GM23338 (cell line): ENCODE measurements at regions not wholly inside any gene's neighbourhood (a gene's known extent, or its start where the extent isn't known, plus 50 kb on each side); places are given as distances from the start of the nearest gene placed in this dataset.

Experiments
- ATAC-seq: fragments of 200-7000 bp; cut with Tn5 transposase; 3 replicates; pipeline ENCODE4 v1.9.1; 2020
- DNase-seq: peaks from one replicate; pipeline ENCODE4 v3.0.0-alpha.2; 2015; ENCODE audit warnings: low spot score
- H2AFZ ChIP-seq: fragments of 200-600 bp; sonication (generic); 2 replicates; pipeline ENCODE4 v1.8.0; 2016; ENCODE audit warnings: antibody characterized with exemption, mild to moderate bottlenecking, moderate library complexity
- H3F3A ChIP-seq: fragments of 200-600 bp; sonication (generic); replicated peaks from 2 replicates; pipeline ENCODE4 v1.8.0; 2017; ENCODE audit warnings: antibody characterized with exemption, mixed run types, low read depth
- H3K27ac ChIP-seq: fragments of 200-600 bp; sonication (generic); 2 replicates; pipeline ENCODE4 v1.6.1; 2016; ENCODE audit warnings: low read depth
- H3K27me3 ChIP-seq: fragments of 200-600 bp; sonication (generic); 2 replicates; pipeline ENCODE4 v1.8.0; 2016; ENCODE audit warnings: mild to moderate bottlenecking, mixed run types, moderate library complexity; ENCODE audit not compliant: insufficient read depth
- H3K36me3 ChIP-seq: fragments of 200-600 bp; sonication (generic); 2 replicates; pipeline ENCODE4 v1.8.0; 2016; ENCODE audit warnings: mild to moderate bottlenecking; ENCODE audit not compliant: insufficient read depth
- H3K4me1 ChIP-seq: fragments of 200-600 bp; sonication (generic); 2 replicates; pipeline ENCODE4 v1.8.0; 2016; ENCODE audit warnings: mild to moderate bottlenecking, moderate library complexity; ENCODE audit not compliant: insufficient read depth
- H3K4me2 ChIP-seq: fragments of 200-600 bp; sonication (generic); 2 replicates; pipeline ENCODE4 v1.7.1; 2017; ENCODE audit warnings: mixed run types
- H3K4me3 ChIP-seq: fragments of 200-600 bp; sonication (generic); 2 replicates; pipeline ENCODE4 v1.6.1; 2016; ENCODE audit warnings: mixed run types
- H3K79me2 ChIP-seq: fragments of 200-600 bp; sonication (generic); replicated peaks from 2 replicates; pipeline ENCODE4 v1.8.0; 2017; ENCODE audit warnings: mild to moderate bottlenecking; ENCODE audit not compliant: insufficient read depth
- H3K9me2 ChIP-seq: fragments of 200-600 bp; sonication (generic); 2 replicates; pipeline ENCODE4 v1.8.0; 2017; ENCODE audit not compliant: insufficient read depth
- H4K20me1 ChIP-seq: fragments of 200-600 bp; sonication (generic); replicated peaks from 2 replicates; pipeline ENCODE4 v1.8.0; 2017; ENCODE audit warnings: mild to moderate bottlenecking; ENCODE audit not compliant: insufficient read depth
- H3K27ac Mint-ChIP-seq: 2 replicates; pipeline ENCODE4 v1.8.0; 2020; ENCODE audit warnings: inconsistent platforms, mild to moderate bottlenecking, moderate library complexity, mixed read lengths
- H3K27me3 Mint-ChIP-seq: 3 replicates; pipeline ENCODE4 v1.8.0; 2022; ENCODE audit warnings: low read depth, mild to moderate bottlenecking, moderate library complexity, mixed read lengths, inconsistent platforms; ENCODE audit not compliant: insufficient read depth, poor library complexity
- H3K36me3 Mint-ChIP-seq: 3 replicates; pipeline ENCODE4 v1.8.0; 2021; ENCODE audit warnings: low read depth, mild to moderate bottlenecking, inconsistent platforms, moderate library complexity, mixed read lengths
- H3K4me1 Mint-ChIP-seq: 3 replicates; pipeline ENCODE4 v1.8.0; 2020; ENCODE audit warnings: mild to moderate bottlenecking, inconsistent platforms, mixed read lengths
- H3K4me3 Mint-ChIP-seq: 3 replicates; pipeline ENCODE4 v1.8.0; 2021; ENCODE audit warnings: moderate library complexity, mild to moderate bottlenecking, inconsistent platforms, mixed read lengths
- H3K9me3 Mint-ChIP-seq: 3 replicates; pipeline ENCODE4 v1.8.0; 2020; ENCODE audit warnings: moderate library complexity, mild to moderate bottlenecking, inconsistent platforms, mixed read lengths
- EZH2 ChIP-seq: fragments of 200-600 bp; sonication (generic); IDR thresholded peaks from one replicate; pipeline ENCODE4 v1.8.0; 2017; ENCODE audit warnings: antibody characterized with exemption, mild to moderate bottlenecking, low read depth; ENCODE audit not compliant: unreplicated experiment
- EZH2phosphoT487 ChIP-seq: fragments of 200-600 bp; sonication (generic); IDR thresholded peaks from one replicate; pipeline ENCODE4 v1.8.1; 2018; ENCODE audit warnings: antibody characterized with exemption; ENCODE audit not compliant: unreplicated experiment
- JUNB ChIP-seq: IDR thresholded peaks from one replicate; pipeline ENCODE4 v1.6.1; 2016; ENCODE audit warnings: antibody characterized with exemption; ENCODE audit not compliant: unreplicated experiment
- POLR2AphosphoS5 ChIP-seq: IDR thresholded peaks from 2 replicates; pipeline ENCODE4 v1.6.1; 2016; ENCODE audit warnings: antibody characterized with exemption, low read depth
- ZNF114 ChIP-seq: fragments of 250-450 bp; sonication (Bioruptor Pico); IDR thresholded peaks from 2 replicates; pipeline ENCODE4 v1.5.0; 2020; ENCODE audit warnings: mild to moderate bottlenecking, moderate library complexity
- ZNF331 ChIP-seq: fragments of 250-450 bp; sonication (Bioruptor Pico); IDR thresholded peaks from 2 replicates; pipeline ENCODE4 v1.5.0; 2020; ENCODE audit warnings: low read depth, mild to moderate bottlenecking, moderate library complexity
- TF ChIP-seq, protein P1 (sequence below): fragments of 250-450 bp; sonication (Bioruptor Pico); IDR thresholded peaks from 2 replicates; pipeline ENCODE4 v1.5.0; 2020; ENCODE audit warnings: mild to moderate bottlenecking, moderate library complexity
- TF ChIP-seq, protein P2 (sequence below), 2 experiments: fragments of 200-600 bp in 1 of 2; sonication (generic) in 1 of 2; conservative IDR thresholded peaks; 2 replicates each; pipeline versions ENCODE4 v1.5.1 to v1.6.1; 2016 to 2017; ENCODE audit warnings: antibody characterized with exemption in 2 of 2, low read depth in 2 of 2, mild to moderate bottlenecking in 2 of 2, moderate library complexity in 1 of 2

DNA sequence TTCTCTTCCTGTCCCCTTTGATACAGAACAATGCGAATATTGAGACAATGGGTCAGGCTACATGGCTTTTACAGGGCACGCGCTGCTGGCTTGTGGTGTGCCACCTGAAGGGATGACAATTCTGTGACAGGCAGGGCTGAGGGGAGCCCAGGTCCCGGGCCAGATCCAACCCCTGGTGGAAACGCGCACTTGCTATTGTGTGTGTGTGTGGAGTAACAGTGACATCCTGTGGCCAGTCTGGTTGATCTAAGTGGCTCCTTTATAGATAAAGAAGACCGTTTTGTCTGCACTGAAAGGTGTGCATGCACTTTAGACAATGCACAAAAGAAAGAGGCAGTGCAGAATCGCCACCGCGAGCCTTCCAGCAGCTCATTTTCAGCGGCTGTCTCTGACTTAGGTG lies 273.6 kb downstream of the HRH4 start (continued):
- TF ChIP-seq, protein P1, sequence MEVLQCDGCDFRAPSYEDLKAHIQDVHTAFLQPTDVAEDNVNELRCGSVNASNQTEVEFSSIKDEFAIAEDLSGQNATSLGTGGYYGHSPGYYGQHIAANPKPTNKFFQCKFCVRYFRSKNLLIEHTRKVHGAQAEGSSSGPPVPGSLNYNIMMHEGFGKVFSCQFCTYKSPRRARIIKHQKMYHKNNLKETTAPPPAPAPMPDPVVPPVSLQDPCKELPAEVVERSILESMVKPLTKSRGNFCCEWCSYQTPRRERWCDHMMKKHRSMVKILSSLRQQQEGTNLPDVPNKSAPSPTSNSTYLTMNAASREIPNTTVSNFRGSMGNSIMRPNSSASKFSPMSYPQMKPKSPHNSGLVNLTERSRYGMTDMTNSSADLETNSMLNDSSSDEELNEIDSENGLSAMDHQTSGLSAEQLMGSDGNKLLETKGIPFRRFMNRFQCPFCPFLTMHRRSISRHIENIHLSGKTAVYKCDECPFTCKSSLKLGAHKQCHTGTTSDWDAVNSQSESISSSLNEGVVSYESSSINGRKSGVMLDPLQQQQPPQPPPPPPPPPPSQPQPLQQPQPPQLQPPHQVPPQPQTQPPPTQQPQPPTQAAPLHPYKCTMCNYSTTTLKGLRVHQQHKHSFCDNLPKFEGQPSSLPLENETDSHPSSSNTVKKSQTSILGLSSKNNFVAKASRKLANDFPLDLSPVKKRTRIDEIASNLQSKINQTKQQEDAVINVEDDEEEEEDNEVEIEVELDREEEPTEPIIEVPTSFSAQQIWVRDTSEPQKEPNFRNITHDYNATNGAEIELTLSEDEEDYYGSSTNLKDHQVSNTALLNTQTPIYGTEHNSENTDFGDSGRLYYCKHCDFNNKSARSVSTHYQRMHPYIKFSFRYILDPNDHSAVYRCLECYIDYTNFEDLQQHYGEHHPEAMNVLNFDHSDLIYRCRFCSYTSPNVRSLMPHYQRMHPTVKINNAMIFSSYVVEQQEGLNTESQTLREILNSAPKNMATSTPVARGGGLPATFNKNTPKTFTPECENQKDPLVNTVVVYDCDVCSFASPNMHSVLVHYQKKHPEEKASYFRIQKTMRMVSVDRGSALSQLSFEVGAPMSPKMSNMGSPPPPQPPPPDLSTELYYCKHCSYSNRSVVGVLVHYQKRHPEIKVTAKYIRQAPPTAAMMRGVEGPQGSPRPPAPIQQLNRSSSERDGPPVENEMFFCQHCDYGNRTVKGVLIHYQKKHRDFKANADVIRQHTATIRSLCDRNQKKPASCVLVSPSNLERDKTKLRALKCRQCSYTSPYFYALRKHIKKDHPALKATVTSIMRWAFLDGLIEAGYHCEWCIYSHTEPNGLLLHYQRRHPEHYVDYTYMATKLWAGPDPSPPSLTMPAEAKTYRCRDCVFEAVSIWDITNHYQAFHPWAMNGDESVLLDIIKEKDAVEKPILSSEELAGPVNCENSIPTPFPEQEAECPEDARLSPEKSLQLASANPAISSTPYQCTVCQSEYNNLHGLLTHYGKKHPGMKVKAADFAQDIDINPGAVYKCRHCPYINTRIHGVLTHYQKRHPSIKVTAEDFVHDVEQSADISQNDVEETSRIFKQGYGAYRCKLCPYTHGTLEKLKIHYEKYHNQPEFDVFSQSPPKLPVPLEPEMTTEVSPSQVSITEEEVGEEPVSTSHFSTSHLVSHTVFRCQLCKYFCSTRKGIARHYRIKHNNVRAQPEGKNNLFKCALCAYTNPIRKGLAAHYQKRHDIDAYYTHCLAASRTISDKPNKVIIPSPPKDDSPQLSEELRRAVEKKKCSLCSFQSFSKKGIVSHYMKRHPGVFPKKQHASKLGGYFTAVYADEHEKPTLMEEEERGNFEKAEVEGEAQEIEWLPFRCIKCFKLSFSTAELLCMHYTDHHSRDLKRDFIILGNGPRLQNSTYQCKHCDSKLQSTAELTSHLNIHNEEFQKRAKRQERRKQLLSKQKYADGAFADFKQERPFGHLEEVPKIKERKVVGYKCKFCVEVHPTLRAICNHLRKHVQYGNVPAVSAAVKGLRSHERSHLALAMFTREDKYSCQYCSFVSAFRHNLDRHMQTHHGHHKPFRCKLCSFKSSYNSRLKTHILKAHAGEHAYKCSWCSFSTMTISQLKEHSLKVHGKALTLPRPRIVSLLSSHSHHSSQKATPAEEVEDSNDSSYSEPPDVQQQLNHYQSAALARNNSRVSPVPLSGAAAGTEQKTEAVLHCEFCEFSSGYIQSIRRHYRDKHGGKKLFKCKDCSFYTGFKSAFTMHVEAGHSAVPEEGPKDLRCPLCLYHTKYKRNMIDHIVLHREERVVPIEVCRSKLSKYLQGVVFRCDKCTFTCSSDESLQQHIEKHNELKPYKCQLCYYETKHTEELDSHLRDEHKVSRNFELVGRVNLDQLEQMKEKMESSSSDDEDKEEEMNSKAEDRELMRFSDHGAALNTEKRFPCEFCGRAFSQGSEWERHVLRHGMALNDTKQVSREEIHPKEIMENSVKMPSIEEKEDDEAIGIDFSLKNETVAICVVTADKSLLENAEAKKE (CRISPR knock-in tag), result no peak
- TF ChIP-seq POLR2AphosphoS5 (no peak), EZH2 (no peak)

DNA sequence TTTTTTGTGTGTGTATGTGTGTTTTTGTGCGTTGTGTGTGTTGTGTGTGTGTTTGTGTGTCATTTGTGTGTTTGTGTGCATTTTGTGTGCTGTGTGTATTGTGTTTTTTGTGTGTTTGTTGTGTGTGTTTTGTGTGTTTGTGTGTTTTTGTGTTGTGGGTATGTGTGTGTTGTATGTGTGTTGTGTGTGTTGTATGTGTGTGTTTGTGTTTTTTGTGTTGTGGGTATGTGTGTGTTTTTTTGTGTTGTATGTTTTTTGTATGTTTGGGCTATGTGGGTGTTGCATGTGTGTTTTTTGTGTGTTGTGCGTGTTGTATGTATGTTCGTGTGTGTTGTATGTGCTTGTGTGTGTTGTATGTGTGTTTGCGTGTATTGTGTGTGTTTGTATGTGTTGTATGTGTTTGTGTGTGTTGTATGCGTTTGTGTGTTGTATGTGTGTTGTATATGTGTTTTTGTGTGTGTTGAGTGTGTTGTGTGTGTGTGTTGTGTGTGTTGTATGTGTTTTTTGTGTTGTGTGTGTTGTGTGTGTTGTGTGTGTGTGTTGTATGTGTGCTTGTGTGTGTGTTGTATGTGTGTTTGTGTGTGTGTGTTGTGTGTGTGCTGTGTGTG lies 275.3 kb downstream of the HRH4 start:
- H3K4me1 Mint-ChIP-seq, result no peaks in the 10 kb centered on the region
- H3K4me3 ChIP-seq, result no peak overlapping the region
- H3K4me3 Mint-ChIP-seq, result no peak overlapping the region
- no peaks in the 10 kb centered on the region for H3K79me2 ChIP-seq
- H2AFZ ChIP-seq, result no peak overlapping the region
- H3K36me3 ChIP-seq, result no peaks in the 10 kb centered on the region
- no peaks in the 10 kb centered on the region for H3K27me3 ChIP-seq
- 0 out of 3 replicates have a peak, but pooled peaks cover 2% of the 10 kb centered on the region for H3K36me3 Mint-ChIP-seq
- ATAC-seq (no peak), DNase-seq (no peak)
- H3K27ac ChIP-seq, result no peak overlapping the region
- no peaks in the 10 kb centered on the region for H4K20me1 ChIP-seq
- H3K27ac Mint-ChIP-seq, result no peak overlapping the region
- H3K9me3 Mint-ChIP-seq, result no peaks in the 10 kb centered on the region; the same call in 2 of the 3 replicates
- no peaks in the 10 kb centered on the region for H3K4me1 ChIP-seq
- H3F3A ChIP-seq, result peaks cover 6% of the 10 kb centered on the region; the same call in 1 of the 2 replicates
- H3K4me2 ChIP-seq, result no peak overlapping the region
- H3K9me2 ChIP-seq, result no peaks in the 10 kb centered on the region
- no peaks in the 10 kb centered on the region for H3K27me3 Mint-ChIP-seq
- TF ChIP-seq EZH2phosphoT487 (no peak), JUNB (no peak), ZNF331 (CRISPR knock-in tag) (no peak), EZH2 (no peak), ZNF114 (no peak), POLR2AphosphoS5 (no peak)
- TF ChIP-seq, protein P2, sequence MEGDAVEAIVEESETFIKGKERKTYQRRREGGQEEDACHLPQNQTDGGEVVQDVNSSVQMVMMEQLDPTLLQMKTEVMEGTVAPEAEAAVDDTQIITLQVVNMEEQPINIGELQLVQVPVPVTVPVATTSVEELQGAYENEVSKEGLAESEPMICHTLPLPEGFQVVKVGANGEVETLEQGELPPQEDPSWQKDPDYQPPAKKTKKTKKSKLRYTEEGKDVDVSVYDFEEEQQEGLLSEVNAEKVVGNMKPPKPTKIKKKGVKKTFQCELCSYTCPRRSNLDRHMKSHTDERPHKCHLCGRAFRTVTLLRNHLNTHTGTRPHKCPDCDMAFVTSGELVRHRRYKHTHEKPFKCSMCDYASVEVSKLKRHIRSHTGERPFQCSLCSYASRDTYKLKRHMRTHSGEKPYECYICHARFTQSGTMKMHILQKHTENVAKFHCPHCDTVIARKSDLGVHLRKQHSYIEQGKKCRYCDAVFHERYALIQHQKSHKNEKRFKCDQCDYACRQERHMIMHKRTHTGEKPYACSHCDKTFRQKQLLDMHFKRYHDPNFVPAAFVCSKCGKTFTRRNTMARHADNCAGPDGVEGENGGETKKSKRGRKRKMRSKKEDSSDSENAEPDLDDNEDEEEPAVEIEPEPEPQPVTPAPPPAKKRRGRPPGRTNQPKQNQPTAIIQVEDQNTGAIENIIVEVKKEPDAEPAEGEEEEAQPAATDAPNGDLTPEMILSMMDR (conservative IDR thresholded peaks at IDR 0.05; ENCODE audit: low read depth in 2 of 2), result no peak
